ENCODE measurements at regions not wholly inside any gene's neighbourhood (a gene's known extent, or its start where the extent isn't known, plus 50 kb on each side); places are given as distances from the start of the nearest gene placed in this dataset.

DNA sequence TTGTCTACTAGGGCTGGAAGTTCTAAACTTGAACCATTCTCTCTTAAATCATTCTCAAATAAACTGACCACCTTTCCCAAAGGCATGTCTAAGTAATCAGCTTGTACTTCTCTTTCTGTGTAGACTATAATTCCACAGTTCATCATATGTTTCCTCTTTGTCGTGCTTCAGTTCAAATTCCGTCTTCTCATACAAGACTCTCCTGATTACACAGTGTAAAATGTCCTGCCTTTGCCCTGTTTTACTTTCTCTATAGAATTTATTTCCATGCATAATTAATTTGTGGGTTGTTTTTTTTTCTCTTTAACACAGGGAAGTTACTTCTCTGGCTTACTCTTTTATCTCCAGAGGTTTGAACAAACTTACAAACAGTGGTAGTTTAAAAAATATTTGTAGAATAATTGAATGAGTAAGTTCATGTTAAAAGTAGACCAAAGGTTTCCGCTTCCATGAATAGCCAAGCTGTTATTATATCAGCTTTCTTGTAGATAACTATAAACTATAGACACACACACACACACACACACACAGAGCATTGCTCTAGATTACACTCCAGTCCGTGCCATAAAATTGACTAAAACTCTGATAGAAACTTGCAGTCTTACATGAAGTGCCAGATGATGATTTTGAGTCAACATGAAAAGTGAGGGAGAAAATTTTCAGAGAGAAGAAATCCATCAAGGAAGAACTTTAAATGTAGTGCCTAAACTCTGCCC, 119.0 kb downstream of the SUCNR1 start:
- no peak for DNase-seq

DNA sequence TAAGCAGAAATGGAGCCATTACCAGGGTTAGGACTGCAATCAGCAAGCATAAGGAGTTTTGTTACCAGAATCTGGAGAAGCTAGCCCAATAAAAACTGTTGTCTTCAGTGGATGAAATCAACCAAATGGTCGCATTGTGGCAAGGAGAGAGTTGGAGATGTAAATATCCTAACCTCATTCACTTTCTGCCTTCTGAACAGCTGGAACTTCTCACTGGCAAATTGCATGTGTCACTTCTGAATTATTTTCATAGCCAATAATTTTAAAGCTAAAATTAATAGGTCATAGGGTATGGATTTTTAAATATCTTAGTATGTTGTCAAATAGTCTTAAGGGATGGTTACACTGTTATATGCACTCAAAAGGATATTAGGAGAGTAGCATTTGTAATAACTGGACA, 121.6 kb downstream of the SUCNR1 start:
- no peak for DNase-seq

DNA sequence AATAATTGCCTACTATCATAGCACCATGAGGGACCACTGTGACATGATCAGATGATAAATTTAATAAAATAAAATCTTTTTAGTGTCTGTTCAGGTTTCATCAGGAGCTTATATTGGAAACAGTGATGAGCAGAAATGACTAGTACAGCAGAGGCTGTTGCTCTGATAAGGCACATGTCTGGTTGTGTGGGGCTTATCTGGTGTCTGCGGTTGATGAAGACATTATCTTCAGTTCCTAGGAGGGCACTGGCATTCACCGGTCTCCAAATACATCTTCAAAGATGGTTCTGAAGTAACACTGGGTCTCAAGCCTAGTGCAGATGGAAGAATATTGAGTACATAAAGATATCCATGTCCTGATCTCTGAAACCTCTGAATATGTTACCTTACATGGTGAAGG, 125.3 kb downstream of the SUCNR1 start:
- no peak for DNase-seq

DNA sequence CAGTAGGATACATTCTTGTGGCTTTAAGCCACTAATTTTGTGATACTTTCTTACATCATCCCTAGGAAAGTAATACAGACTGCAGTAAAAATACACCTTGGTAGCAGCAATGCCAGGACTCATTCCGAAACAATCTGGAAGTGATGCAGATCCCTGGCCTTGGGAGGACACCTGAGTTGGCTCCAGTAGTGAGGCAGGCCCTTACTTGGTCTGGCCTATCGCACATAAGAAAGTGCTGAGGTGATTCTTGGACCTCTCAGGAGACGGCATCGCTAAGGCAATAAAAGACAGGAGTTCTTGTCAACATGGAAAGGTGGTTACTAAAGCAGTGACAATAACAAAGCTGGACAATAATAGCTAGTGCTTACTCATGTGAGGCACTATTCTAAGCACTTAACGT, 126.5 kb downstream of the SUCNR1 start:
- DNase-seq: no peak

DNA sequence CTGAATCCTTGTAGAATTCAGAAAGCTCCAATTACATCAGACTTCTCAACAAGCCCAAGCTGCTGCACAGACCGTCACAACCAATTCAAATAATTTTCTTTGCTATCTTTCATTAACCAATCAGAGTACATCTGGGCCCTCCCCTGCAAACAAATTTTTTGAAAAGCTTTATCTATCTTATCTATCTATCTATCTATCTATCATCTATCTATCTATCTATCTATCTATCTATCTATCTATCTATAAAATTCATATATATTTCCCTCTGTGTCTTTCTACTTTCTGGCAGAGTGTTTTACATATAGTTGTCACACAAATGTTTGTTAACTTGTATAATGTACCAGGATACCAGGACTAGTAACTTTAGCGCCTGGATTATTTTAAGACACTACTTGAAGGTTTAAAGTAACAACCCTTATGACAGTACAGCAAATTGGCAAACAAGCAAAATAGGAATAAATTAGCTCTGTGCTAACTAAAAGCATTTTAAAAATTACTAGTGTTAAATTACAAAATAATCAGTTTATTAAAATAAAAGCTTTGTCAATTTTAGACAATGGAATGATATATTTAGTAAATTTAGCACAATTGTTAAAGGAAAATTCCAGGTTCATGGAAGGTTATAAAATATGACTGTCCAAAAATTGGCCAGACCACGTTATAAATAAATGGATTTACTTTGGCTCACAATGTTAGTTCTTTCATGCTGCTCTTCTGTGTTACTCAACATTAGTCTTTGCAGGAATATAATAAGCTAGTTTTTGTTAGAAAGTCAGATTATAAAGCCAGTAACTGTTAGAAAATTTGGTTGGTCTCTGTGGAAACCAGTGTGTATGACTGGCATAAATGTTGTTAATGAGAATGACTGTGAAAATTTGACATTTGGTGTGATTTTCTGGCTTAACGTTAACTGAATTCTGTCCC, 138.6 kb downstream of the SUCNR1 start:
- no peak for DNase-seq

DNA sequence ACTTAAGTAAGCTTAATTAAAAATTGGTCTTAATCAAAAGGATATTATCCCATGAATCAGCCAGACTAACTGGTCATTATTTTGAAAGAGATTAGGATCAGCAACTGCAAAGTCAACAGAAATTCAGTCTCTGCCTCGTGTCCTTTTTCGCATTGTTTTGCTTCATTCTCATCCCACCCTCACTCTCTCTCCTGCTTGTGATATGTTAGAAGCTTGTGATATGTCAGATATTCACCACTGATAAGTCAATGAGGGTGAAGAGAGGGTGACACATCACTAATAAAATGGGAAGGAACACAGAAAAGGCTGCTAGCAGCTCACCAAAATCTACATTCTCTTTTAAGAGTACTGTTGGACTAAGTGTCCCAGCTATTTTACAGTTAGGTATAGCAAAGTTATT, 146.1 kb downstream of the SUCNR1 start:
- DNase-seq: no peak

DNA sequence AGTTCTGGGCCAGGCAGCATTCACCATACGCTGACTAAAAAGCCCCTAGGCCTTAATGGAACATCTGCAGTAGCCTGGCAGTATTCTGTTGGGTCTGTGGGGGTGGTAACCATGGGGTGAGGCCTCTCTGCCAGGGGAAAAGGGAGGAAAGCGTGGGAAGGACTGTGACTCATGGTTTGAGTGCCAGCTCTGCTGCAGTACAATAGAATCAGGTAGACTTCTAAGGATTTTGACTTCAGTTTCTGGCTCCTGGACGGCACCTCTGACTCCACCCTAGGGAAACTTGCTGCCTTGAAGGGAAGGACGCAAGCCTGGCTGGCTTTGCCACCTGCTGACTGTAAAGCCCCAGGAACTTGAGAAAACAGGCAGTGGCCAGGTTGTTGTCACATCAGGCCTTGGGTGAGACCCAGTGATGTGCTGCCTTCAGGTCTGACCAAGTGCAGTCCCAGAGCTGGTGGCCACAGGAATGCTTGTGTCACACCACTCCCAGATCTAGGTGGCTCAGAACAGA, 148.6 kb downstream of the SUCNR1 start:
- no peak for DNase-seq

DNA sequence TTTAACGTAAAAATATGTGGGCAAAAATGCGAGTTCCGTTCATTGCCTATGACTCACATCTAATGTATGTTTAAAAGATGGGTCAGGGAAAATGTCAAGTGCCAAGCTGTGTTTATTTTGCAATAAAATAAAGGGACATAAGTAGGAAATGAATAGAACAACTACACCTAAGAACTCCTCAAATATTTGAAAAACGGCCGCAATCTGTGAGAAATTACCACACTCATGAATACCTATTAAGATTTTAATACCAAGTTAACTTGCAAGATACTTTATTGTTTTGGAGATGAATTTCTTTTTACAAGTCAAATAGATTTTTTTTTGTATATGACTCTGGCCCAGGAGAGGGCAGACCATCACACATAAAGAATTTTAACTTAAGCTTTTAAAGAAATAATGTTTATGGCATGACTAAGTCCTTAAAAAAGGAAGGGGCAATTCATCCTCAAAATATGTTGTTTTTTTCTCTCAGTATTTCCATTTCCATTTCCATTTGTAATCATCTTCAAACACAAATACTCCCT, 152.7 kb downstream of the SUCNR1 start:
- DNase-seq: no peak

DNA sequence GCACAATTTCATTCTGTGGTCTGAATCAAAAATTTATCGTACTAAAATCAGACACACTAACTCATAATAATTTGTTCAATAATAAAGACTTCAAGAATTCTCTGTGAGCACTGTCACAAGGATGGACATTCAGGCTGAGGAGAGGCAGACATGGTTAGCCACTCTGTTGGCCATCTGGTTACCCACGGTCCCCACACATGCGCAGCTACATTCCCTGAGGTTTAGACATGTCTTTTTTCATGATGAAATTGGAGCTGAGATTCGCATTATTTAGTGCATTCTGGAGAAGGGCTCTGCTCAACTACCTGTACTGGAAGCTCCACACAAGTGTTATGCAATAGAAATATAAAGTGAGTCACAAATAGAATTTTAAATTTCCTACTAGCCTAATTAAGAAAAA, 156.9 kb downstream of the SUCNR1 start:
- DNase-seq: no peak

DNA sequence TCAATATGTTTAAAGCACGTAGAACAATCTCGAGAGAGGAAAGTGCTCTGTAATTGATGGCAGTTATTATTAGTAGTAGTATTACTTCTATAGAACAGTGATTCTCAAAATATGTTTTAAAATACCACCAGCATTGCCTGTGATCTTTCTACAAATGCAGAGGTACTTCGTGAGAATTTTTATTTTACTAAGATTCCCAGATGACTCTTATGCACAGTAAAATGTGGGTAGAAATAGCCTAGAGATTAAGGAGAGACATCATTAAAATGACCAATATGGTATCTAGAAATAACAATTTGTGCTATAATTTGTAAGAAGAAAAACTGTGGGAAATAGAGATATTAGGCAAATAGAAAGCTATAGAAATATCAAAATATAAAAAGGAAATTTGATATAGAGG, 157.9 kb downstream of the SUCNR1 start:
- no peak for DNase-seq

DNA sequence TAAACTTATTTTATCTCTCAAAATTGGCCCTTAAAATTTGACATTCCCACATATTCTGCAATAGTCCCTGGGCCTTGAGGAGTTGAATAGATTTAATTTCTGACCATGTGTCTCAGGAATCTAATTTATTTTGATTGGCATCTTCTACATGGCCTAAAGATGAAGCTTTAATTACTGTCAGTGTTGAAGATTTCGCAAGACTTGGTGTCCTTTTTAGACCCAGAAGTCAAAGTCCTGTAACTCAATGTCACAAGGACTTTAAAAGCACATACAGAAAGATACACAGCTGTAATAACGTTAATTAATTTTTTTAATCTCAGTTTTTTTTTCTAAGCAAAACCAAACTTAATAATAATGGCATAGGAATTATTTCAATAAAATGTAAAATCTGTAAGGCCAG, 163.9 kb downstream of the SUCNR1 start:
- no peak for DNase-seq

DNA sequence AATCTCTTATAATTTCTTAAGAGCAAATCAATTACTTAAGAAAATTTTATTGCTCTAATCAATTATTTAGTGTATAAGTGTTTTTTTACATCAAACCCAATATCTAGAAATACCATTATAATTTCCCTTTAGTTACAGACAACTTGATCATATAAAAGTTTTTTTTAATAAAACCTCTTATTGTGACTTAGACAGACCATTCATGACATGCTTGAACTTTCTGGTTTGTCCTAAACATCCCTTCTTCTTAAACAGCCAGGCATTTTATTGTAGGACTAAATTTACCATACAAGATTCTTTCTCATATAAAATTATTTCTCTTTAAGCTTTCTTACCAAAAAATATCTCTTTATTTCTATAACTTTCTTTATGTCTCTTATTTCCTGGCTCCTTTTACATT, 164.5 kb downstream of the SUCNR1 start:
- DNase-seq: no peak

DNA sequence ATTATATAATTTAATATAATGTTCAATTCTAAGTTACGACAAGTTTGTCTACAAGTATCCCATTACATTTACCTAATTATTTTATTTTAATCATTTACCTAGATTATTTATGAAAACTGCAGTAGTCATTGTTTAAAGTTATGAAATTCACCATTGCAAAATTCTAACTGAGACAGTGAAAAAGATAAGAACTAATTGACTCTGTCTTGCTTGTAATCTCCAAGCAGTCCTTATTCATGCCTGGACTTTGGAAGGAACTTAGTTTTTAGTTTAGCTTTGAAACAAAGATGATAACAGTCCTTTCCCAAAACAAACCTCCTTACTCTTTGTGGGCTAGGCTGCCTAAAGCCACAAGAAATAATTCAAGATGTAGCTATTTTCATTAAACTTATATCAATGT, 165.0 kb downstream of the SUCNR1 start:
- no peak for DNase-seq

DNA sequence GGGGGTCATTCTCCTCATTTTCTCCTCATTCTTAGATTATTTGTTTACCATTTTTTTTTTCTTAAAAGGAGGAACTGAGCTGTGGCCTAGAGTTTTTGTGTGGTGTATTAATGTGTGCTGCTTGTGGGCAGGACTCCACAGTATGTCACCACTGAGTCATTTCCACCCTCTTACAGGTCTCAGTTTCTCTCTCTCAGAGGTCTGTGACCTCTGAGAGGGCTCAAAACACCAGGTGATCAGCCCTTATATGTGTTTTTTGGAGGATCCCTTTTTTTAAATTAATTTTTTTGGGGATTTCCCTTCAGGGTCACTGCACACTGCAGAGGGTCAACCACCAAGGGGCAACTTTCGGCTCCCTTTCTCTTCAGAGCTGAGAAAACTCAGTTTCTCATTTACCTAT, 166.4 kb downstream of the SUCNR1 start:
- no peak for DNase-seq

DNA sequence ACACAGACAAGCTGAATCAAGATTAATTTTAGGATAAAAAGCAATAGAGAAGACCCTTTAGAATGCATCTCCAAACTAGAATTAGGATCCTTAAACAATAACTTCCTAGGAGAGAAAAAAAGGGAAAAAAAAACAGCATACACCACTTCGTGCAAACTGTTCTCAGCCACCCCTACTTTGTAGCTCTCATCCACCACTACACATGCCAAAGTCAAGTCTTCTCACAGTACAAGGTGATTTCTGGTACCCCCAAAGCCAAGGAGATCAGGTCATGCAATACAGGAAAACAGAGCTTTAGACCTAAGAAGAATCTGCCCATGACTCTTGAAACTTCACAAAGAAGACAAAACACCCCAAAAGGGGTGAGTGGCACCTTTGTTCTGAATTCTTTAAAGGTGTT, 166.9 kb downstream of the SUCNR1 start:
- DNase-seq: no peak

DNA sequence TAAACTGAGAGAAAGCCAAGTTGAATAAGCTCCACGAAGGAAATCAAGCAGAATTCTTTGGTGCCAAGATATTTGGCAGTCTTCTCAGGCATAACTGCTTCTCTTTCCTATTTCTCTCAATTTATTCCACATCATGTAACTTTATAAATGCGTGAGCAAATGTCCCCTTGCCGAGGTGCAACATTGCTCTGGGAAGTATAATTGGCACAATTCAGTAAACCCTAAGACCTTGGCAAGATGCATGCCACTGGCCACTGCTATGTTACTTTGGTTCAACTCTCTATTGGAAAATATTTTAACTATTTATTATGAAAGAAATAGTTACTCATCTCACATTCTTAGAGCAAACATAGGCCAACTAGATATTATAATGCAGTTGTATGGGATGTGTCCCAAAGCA, 170.2 kb downstream of the SUCNR1 start:
- no peak for DNase-seq

DNA sequence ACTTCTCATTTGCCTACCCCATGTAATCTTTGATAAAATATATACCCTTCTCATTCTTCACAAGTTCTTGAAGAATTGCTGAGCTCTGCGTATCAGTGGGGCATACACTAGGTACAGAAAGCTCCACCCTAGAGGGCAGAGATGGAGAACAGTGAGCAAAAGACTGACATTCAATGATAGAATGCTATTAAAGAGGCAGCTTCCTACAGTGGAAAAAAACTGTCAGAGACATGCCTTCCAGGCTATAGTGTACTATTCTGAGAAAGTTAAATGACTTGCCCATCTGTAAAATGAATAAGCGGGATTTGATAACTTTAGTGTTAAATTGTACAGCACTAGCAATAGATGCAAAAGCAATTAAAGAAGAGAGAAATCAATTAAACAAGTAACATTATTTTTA, 172.8 kb downstream of the SUCNR1 start:
- no peak for DNase-seq

DNA sequence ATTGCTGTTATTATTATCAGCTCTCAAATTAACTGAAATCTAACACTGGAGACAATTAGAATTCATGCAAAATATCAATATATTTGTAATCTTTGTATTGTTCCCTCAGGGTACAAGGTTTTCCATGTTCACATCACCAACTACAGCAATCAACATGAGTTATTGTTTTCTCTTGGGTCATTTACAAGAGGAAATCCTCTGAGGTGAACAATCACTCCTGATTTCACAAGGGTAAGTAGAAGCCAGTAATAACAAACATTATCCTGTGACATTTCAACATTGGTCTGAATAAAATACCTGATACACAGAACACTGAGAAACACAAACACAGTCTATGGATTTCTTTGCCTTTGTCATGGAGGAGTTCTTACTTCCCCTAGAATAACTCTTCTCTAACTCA, 174.0 kb downstream of the SUCNR1 start:
- DNase-seq: no peak

DNA sequence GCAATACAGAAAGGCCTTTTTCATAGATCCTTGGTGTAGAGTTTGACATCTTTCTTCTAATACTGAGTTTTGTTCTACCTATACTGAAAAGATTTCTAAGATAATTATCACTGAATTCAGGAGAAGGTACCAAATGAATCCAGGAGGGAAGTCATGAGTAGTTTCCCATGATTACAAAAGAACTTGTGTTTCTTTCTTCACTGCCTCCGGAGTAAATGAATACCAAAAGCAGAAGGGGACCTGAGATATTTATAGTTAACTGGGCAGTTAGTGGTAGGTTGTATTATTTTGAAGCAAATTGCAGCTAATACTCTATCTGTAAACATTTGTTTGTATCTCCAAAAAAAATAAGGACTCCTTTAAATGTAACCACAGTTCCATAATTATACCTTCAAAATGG, 175.4 kb downstream of the SUCNR1 start:
- no peak for DNase-seq

DNA sequence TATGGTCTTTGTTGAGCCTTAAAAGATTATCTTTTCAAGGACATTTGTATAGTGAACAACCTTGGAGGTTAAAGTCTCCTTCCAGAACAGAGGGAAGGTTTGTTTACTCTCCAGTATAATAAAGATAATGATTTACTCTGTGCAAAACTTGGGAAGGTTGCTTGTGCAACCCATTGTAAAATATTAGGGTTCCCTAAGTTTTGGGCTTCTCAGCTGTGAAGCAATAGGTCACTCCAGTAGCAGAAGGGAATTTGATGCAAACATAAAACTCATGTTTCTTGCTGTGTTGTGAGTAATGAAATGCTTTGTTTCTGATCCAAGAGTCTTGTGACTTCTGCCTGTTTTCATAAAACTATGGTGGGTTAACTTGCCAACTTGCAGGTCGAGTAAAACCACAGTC, 177.5 kb downstream of the SUCNR1 start:
- DNase-seq: no peak

DNA sequence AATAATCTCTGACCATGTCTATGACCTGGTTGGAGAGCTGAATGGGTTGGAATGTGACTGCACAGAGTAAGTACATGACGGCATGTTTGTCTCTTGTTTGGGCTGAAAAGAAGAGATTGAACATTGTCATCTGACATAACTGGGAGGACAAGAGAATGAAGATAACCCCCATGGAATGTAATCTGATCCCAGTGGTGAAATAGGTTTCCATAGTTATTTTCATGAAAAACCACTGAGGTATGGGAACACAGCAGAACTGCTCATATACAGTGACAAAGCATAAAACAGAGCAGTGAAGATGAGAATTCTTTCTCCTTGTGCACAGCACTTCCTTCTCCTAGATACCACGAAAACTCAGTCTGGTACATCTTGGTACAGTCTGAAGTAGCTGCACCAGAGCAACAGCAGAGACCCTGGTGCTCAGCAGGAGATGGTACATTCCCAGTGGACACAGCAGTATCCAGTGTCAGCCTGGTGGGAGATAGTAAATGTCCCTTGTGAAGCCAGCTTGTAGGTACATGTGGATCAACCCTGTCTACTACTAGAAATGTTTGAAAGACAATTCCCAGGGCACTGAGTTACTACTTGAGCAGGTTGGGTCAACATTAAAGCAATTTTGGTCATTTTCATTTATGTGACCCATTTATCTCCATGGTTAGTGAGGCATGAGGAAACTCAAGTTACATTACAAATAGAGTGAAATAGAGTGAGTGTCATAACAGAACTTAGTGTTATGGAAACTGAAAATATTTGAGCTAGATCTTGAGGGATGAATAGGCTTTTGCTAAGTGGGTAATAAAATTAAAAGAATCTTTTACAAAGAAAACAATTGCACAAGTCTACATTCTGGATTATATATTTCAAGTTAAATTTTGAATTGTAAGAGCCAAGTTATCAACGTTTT, 178.3 kb downstream of the SUCNR1 start:
- no peak for DNase-seq

DNA sequence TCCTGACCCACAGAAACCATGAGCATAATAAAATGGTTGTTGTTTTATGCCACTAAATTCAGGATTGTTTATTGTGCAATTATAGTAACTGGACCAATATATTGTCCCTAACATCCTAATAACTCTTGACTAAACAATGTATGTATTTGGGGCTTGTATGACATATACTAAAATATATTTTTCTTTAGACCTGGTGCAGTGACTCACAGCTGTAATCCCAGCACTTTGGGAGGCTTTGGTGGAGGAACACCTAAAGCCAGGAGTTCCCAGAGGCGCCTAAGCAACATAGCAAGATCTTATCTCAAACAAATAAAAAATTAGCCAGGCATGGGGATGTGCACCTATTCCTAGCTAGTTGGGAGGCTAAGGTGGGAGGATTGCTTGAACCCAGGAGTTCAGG, 180.4 kb downstream of the SUCNR1 start:
- no peak for DNase-seq

DNA sequence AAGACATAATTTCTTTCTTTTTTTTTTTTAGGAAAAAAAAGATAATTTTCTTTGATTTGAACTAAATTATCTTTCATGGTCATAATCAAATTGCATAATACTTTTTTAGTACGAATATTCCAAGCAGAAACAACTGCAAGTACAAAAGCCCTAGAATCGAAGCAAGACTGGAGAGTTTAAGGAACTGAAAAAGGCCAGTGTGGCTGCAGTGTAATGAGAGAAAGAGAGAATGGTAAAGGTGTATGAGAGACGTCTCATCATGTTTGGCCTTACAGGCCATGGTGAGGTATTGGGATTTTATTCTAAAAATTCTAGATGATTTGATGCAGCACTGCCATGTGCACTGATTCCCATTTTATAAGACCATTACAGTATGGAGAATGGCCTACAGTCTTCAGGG, 180.9 kb downstream of the SUCNR1 start:
- DNase-seq: no peak

Measured in midbrain (tissue), 1 donor.